HL-60/S4 treated with phorbol 12-myristate 13-acetate at 8.2 ng/mL for 4 days and 3 days (cell line): ENCODE measurements at regions not wholly inside any gene's neighbourhood (a gene's known extent, or its start where the extent isn't known, plus 50 kb on each side); places are given as distances from the start of the nearest gene placed in this dataset.
"Not testable (repeated sequence)": the region's sequence is repeated elsewhere in the genome, so short reads cannot be mapped to it uniquely, and the experiment has no call there.

Experiments
- in situ Hi-C: fragments of 300-500 bp; cut with MboI; formaldehyde crosslinking; loops from 2 replicates; pipeline ENCODE4 v1.15.0; 2022; ENCODE audit warnings: low sequenced_read_pairs

- in situ Hi-C loops = not testable (repeated sequence)
Observed at GRCh38 chr6:144795022-144795421, 509.9 kb downstream of the UTRN start.

- in situ Hi-C loops = no loop called here
Observed at GRCh38 chr6:144796070-144796469, 510.9 kb downstream of the UTRN start.

GRCh38 chr6:144797881-144798589 lies 512.9 kb downstream of the UTRN start:
- in situ Hi-C loops = no loop called here

- in situ Hi-C loops = no loop called here
Observed at GRCh38 chr6:144804246-144804790, 519.2 kb downstream of the UTRN start.

DNA sequence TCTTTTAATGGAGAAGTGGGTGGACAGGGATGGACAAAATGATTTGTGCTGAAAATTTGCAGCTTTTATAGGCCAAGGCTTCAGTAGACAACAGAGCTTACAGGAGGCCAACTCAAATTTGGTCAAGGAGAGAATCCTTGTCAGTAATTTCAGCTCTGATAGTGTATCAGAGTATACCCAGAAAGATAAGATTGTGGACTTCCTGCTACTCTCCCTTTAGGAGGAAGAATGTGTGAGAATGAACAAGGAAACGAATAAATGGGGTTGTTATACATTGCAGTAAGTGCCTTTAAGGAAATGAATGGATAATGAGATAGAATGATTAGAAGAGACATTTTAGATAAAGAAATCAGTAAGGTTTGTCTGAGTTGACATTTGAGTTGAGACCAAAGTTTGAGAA lies 519.9 kb downstream of the UTRN start:
- in situ Hi-C loops = no loop called here

DNA sequence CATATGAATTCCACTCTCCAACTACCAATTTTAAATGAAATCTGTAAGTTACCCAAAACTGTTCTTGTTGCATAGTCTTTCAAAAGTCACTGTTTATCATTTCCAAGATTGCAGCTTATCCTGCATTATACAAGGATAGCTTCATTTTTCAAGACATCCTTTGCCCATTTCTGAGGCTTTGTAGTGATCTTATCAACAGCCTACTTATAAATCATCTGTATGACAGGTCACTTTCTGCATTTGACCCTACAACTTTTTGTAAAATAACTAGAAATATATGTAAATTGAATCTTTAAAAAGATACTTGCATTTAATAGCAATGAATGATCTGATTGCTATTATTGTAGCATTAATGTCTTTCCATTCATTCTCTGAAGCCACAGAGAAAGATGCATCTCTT lies 521.1 kb downstream of the UTRN start:
- in situ Hi-C loops = no loop called here

DNA sequence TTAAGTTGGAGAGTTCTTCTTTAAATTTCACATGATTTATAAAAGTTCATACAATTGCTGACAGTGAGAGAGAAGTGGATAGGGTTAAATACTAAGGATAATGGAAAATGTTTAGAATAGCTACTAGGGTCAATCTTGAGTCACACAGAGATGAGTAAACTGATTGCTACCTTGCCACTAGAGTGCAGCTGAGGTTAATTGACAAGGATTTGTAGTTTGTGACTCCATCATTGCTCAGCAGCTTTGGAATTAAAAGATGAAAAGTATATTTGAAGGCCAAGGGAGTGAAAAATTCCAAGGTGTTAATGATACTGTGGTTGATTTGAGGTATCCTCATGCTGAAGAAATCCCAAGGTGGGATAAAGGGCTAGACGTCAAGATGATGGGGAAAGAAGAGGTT lies 524.0 kb downstream of the UTRN start:
- in situ Hi-C loops = no loop called here

DNA sequence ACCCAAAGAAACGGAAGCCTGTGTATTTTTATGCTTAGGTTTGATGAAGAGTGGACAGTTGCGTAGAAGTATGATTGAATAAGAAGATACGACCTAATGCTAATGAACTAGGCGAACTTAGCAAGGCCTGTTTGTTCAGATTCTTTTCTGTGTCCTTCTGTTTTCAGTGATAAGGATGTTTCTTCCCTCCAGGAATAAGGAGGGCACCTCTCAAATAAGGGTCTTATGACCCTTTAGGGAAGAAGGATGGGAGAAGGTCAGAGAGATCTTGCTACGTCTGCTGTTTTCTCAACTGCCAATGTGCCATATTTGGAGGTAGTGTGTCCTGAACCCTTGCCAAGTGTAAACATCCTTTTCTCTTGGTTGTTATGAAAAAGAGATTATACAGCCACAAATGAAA lies 524.8 kb downstream of the UTRN start:
- in situ Hi-C loops = no loop called here

- in situ Hi-C loops = no loop called here
Observed at GRCh38 chr6:144811140-144811539, 526.0 kb downstream of the UTRN start.

- in situ Hi-C loops = no loop called here
Observed at GRCh38 chr6:144816936-144817335, 531.8 kb downstream of the UTRN start.

- in situ Hi-C loops = no loop called here
Observed at GRCh38 chr6:144820270-144820669, 535.1 kb downstream of the UTRN start.

- in situ Hi-C loops = no loop called here
Observed at GRCh38 chr6:144823131-144823530, 538.0 kb downstream of the UTRN start.

GRCh38 chr6:144824018-144824417 lies 538.9 kb downstream of the UTRN start:
- in situ Hi-C loops = no loop called here

DNA sequence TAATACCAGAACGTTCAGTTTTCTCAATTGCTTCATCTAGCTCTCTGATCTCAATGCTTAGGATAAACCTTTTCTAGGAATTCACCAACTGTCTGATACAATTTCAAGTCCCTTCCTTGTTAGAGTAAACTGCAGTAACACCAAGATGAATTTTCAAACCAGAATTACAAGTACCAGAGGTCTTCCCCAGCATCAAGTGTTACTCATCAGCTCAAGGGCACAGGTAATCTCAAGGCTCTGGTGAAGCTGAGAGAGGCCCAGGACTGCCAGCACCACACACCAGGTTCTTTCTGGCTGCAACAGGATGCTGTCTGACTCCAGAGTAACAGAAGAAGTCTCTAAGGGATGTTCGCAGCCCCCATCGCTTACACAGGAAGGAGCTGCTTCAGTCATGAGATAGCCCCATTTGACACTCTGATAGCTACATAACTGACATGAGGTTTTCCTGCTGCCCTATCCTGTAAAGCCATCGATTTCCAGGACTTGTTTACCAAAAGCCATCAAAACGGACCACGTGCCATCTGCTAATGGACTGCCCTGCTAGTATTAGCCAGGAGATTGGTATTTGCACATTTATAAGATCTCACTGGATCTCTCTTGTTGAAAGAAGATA lies 549.4 kb downstream of the UTRN start:
- in situ Hi-C loops = no loop called here

DNA sequence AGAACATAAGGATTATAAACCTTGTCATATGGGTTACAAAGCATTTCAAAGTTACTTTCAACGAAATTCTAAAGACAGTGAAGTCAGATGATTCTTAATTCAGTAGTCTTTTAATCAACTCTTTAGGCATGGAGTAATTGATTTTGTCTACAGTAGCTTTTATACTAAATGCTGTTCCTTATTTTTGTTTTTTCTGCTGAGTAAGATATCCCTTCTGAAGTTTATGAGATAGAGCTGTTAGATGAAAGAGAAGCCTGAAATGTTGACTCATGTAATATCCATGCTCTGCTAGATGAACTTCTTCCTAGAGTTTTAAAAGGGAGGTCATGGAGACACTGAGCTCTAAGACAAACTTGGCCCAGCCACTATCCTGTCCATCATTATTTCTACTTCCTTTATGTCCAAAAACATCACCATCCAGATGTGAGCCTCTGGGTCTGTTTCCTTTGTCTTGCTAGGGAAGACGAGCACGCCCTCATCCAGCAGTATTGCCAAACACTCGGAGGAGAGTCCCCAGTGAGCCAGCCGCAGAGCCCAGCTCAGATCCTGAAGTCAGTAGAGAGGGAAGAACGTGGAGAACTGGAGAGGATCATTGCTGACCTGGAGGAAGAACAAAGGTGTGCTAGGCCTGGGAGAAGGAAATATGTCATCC lies 550.3 kb downstream of the UTRN start:
- in situ Hi-C loops = no loop called here

DNA sequence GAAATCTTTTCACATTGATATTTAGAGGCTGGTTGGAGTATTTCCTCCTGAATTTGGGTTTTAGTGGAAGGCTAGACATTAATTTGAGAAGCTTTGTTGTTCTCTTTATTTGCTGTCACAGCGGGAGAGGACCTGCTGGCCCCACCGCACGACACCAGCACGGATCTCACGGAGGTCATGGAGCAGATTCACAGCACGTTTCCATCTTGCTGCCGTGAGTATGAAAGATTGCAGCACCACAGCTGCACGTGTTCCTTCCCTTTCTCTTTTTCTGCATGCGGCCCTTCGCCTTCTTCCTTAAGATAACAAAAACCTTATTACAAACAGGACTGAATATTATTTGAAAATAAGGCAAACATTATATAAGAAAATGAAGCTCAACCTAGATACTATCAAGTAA lies 555.5 kb downstream of the UTRN start:
- in situ Hi-C loops = no loop called here

- in situ Hi-C loops = no loop called here
Observed at GRCh38 chr6:144843701-144844100, 558.6 kb downstream of the UTRN start.

DNA sequence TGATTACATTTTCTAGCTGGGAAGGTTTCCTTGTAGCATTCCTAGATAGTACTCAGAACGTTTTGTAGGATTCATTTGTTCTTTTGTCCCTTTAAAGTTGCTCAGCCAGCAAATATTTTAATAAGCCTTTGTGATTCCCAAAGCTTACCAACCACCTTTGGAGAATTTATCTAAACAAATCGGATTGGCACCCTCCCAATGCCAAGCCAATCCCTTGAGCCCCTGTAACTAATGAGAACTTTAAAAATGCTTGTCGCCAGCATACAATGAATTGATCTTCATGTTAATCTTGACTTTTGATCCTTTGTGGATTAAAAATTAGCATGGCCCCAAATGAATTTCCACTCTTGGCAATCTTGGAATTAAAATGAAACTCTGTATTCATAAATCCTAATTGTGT lies 559.5 kb downstream of the UTRN start:
- in situ Hi-C loops = no loop called here

GRCh38 chr6:144845186-144845585 lies 560.1 kb downstream of the UTRN start:
- in situ Hi-C loops = no loop called here

- in situ Hi-C loops = no loop called here
Observed at GRCh38 chr6:144847916-144848315, 562.8 kb downstream of the UTRN start.

- in situ Hi-C loops = no loop called here
Observed at GRCh38 chr6:144849920-144850319, 564.8 kb downstream of the UTRN start.

GRCh38 chr6:144853603-144854002 lies 568.5 kb downstream of the UTRN start:
- in situ Hi-C loops = no loop called here
